ENCODE measurements at regions not wholly inside any gene's neighbourhood (a gene's known extent, or its start where the extent isn't known, plus 50 kb on each side); places are given as distances from the start of the nearest gene placed in this dataset.

- Histone ChIP-seq H3K4me2 (ENCODE audit: control insufficient read depth, extremely low read depth, insufficient read depth, low read depth, low read length) (no peak overlapping the region), H3K27ac (ENCODE audit: control insufficient read depth, insufficient read depth, low read length) (no peak overlapping the region), H4K20me1 (ENCODE audit: control insufficient read depth, extremely low read depth, insufficient read depth, low read length) (no peaks in the 10 kb centered on the region), H3K4me1 (ENCODE audit: control insufficient read depth, extremely low read depth, insufficient read depth, low read length) (no peaks in the 10 kb centered on the region), H2AFZ (ENCODE audit: control insufficient read depth, low read length) (no peak overlapping the region), H3K9me3 (ENCODE audit: control insufficient read depth, low read depth, low read length) (no peaks in the 10 kb centered on the region), H3K27me3 (ENCODE audit: control insufficient read depth, extremely low read depth, insufficient read depth, low read length) (no peaks in the 10 kb centered on the region), H3K36me3 (ENCODE audit: control insufficient read depth in 2 of 2, extremely low read depth in 1 of 2, insufficient read depth in 2 of 2, low read length in 2 of 2) (no peaks in the 10 kb centered on the region), H3K9me1 (ENCODE audit: control insufficient read depth, extremely low read depth, insufficient read depth, low read length) (no peaks in the 10 kb centered on the region), H3K4me3 (ENCODE audit: control insufficient read depth in 2 of 3, extremely low read depth in 1 of 3, insufficient read depth in 2 of 3, low read depth in 1 of 3, low read length in 3 of 3) (no peak overlapping the region), H3K79me2 (ENCODE audit: control insufficient read depth, insufficient read depth, low read length) (no peaks in the 10 kb centered on the region), H3K9ac (ENCODE audit: control insufficient read depth, extremely low read depth, insufficient read depth, low read length) (no peak overlapping the region)
- FAIRE-seq (no peak), DNase-seq (ENCODE audit: low read depth, low spot score) (no peak)
- dilution Hi-C loops (cut with MboI; ENCODE audit: extremely low pct_ligation_motif_present, low sequenced_read_pairs): no loop called here
- no peak for TF ChIP-seq EZH2 (IDR thresholded peaks at IDR 0.05; ENCODE audit: low read length)
- TF ChIP-seq CTCF (optimal IDR thresholded peaks at IDR 0.05 in 1 of 3, IDR thresholded peaks at IDR 0.05 in 1 of 3, conservative IDR thresholded peaks at IDR 0.05 in 1 of 3; ENCODE audit: extremely low read depth in 1 of 3, insufficient read depth in 2 of 3, low read length in 3 of 3): no peak
Observed at GRCh38 chrX:3232262-3232923, 114.1 kb downstream of the MXRA5 start.

DNA sequence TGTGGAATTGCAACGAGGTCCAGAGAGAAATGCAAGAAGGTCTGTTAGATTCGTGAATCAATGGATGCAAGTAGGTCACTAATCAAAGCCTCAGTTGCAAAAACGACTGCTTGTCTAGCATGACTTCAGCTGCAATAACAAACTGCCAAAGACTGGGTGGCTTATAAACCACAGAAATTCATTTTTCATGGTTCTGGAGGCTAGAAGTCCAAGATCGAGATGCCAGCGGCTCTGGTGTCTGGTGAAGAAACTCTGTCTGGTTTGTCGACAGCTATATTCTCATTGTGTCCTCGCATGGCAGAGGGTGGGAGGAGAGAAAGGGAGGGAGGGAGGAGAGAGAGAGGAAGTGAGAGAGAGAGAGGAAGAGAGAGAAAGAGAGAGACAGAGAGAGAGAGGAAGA is 114.7 kb downstream of the MXRA5 start:
- no peaks in the 10 kb centered on the region for H3K79me2 ChIP-seq (ENCODE audit: control insufficient read depth, insufficient read depth, low read length)
- H4K20me1 ChIP-seq (ENCODE audit: control insufficient read depth, extremely low read depth, insufficient read depth, low read length): no peaks in the 10 kb centered on the region
- H3K9me1 ChIP-seq (ENCODE audit: control insufficient read depth, extremely low read depth, insufficient read depth, low read length): no peaks in the 10 kb centered on the region
- TF ChIP-seq CTCF (optimal IDR thresholded peaks at IDR 0.05 in 1 of 3, IDR thresholded peaks at IDR 0.05 in 1 of 3, conservative IDR thresholded peaks at IDR 0.05 in 1 of 3; ENCODE audit: extremely low read depth in 1 of 3, insufficient read depth in 2 of 3, low read length in 3 of 3): no peak
- H3K9me3 ChIP-seq (ENCODE audit: control insufficient read depth, low read depth, low read length): no peaks in the 10 kb centered on the region
- H3K9ac ChIP-seq (ENCODE audit: control insufficient read depth, extremely low read depth, insufficient read depth, low read length): no peak overlapping the region
- no peak overlapping the region for H3K4me2 ChIP-seq (ENCODE audit: control insufficient read depth, extremely low read depth, insufficient read depth, low read depth, low read length)
- FAIRE-seq: no peak
- H3K4me3 ChIP-seq (ENCODE audit: control insufficient read depth in 2 of 3, extremely low read depth in 1 of 3, insufficient read depth in 2 of 3, low read depth in 1 of 3, low read length in 3 of 3): no peak overlapping the region
- no peaks in the 10 kb centered on the region for H3K27me3 ChIP-seq (ENCODE audit: control insufficient read depth, extremely low read depth, insufficient read depth, low read length)
- dilution Hi-C loops (cut with MboI; ENCODE audit: extremely low pct_ligation_motif_present, low sequenced_read_pairs): no loop called here
- H3K36me3 ChIP-seq (ENCODE audit: control insufficient read depth in 2 of 2, extremely low read depth in 1 of 2, insufficient read depth in 2 of 2, low read length in 2 of 2): no peaks in the 10 kb centered on the region
- H3K27ac ChIP-seq (ENCODE audit: control insufficient read depth, insufficient read depth, low read length): no peak overlapping the region
- H2AFZ ChIP-seq (ENCODE audit: control insufficient read depth, low read length): no peak overlapping the region
- H3K4me1 ChIP-seq (ENCODE audit: control insufficient read depth, extremely low read depth, insufficient read depth, low read length): no peaks in the 10 kb centered on the region
- no peak for DNase-seq (ENCODE audit: low read depth, low spot score)
